ENCODE measurements at regions not wholly inside any gene's neighbourhood (a gene's known extent, or its start where the extent isn't known, plus 50 kb on each side); places are given as distances from the start of the nearest gene placed in this dataset.

GRCh38 chr11:134677397-134677822 lies 265.4 kb upstream of the B3GAT1 start:
- no peak for DNase-seq

- DNase-seq: no peak
Observed at GRCh38 chr11:134676516-134677287, 264.7 kb upstream of the B3GAT1 start.

- no peak for DNase-seq
Observed at GRCh38 chr11:134675983-134676382, 263.9 kb upstream of the B3GAT1 start.

- no peak for DNase-seq
Observed at GRCh38 chr11:134674974-134675373, 262.9 kb upstream of the B3GAT1 start.

- DNase-seq: no peak
Observed at GRCh38 chr11:134670961-134671370, 258.9 kb upstream of the B3GAT1 start.

GRCh38 chr11:134670247-134670782 lies 258.3 kb upstream of the B3GAT1 start:
- DNase-seq: no peak

- no peak for DNase-seq
Observed at GRCh38 chr11:134669796-134670195, 257.8 kb upstream of the B3GAT1 start.

GRCh38 chr11:134668796-134669195 lies 256.8 kb upstream of the B3GAT1 start:
- DNase-seq: no peak

- no peak for DNase-seq
Observed at GRCh38 chr11:134668076-134668475, 256.0 kb upstream of the B3GAT1 start.

GRCh38 chr11:134667505-134667904 lies 255.5 kb upstream of the B3GAT1 start:
- no peak for DNase-seq

- DNase-seq: no peak
Observed at GRCh38 chr11:134667175-134667500, 255.1 kb upstream of the B3GAT1 start.

GRCh38 chr11:134666273-134667174 lies 254.5 kb upstream of the B3GAT1 start:
- no peak for DNase-seq

GRCh38 chr11:134665571-134666270 lies 253.7 kb upstream of the B3GAT1 start:
- no peak for DNase-seq

- no peak for DNase-seq
Observed at GRCh38 chr11:134665188-134665535, 253.1 kb upstream of the B3GAT1 start.

- DNase-seq: no peak
Observed at GRCh38 chr11:134664447-134665187, 252.6 kb upstream of the B3GAT1 start.

- DNase-seq: no peak
Observed at GRCh38 chr11:134663506-134664313, 251.7 kb upstream of the B3GAT1 start.

GRCh38 chr11:134662629-134663360 lies 250.8 kb upstream of the B3GAT1 start:
- DNase-seq: no peak

- DNase-seq: peak; percentile 44
Observed at GRCh38 chr11:134661660-134662059, 249.6 kb upstream of the B3GAT1 start.

GRCh38 chr11:134660416-134660815 lies 248.4 kb upstream of the B3GAT1 start:
- DNase-seq: no peak

GRCh38 chr11:134659882-134660281 lies 247.8 kb upstream of the B3GAT1 start:
- peak; percentile 24 for DNase-seq
